PC-3 (cell line): ENCODE measurements at regions not wholly inside any gene's neighbourhood (a gene's known extent, or its start where the extent isn't known, plus 50 kb on each side); places are given as distances from the start of the nearest gene placed in this dataset.

Experiments used
- ATAC-seq: fragments of 200-7000 bp; cut with Tn5 transposase; 2 replicates; pipeline ENCODE4 v1.9.1; 2020; ENCODE audit warnings: mild to moderate bottlenecking, moderate library complexity
- BruUV-seq: library from RNA; stranded (reverse); fragments of 400-500 nt; replicated peaks from 2 replicates; lab custom pipeline; 2021; lab: Mats Ljungman, UMichigan
- CTCF ChIA-PET: fragments of 300-600 bp; sonication (Branson Sonifier 250); formaldehyde crosslinking; loops from one replicate; lab custom pipeline; 2022; ENCODE audit warnings: antibody characterized with exemption; lab: Charles Lee
- POLR2A ChIA-PET: fragments of 300-600 bp; sonication (Branson Sonifier 250); formaldehyde crosslinking; loops from one replicate; lab custom pipeline; 2022; ENCODE audit warnings: antibody characterized with exemption; ENCODE audit not compliant: unreplicated experiment; lab: Charles Lee
- DNase-seq: peaks from one replicate; pipeline ENCODE4 v3.0.0-alpha.2; 2015
- H2AFZ ChIP-seq: fragments of 300-600 bp; sonication (generic); 2 replicates; pipeline ENCODE4 v1.6.0; 2016; ENCODE audit warnings: antibody characterized with exemption, low read length
- H3F3A ChIP-seq: fragments of 300-600 bp; sonication (generic); one replicate; pipeline ENCODE4 v1.6.0; 2017; ENCODE audit warnings: antibody characterized with exemption, low read length, control low read depth, mild to moderate bottlenecking; ENCODE audit not compliant: unreplicated experiment
- H3K27ac ChIP-seq: fragments of 300-600 bp; sonication (generic); 2 replicates; pipeline ENCODE4 v1.5.1; 2016; ENCODE audit warnings: mild to moderate bottlenecking, low read length
- H3K27me3 ChIP-seq: fragments of 300-600 bp; sonication (generic); 2 replicates; pipeline ENCODE4 v1.6.1; 2016; ENCODE audit warnings: low read length, mixed read lengths
- H3K36me3 ChIP-seq: fragments of 300-600 bp; sonication (generic); 2 replicates; pipeline ENCODE4 v1.6.1; 2016; ENCODE audit warnings: low read depth, mixed run types, low read length, mixed read lengths
- H3K4me1 ChIP-seq: fragments of 300-600 bp; sonication (generic); 2 replicates; pipeline ENCODE4 v1.5.1; 2016; ENCODE audit warnings: low read length; ENCODE audit not compliant: insufficient read depth
- H3K4me2 ChIP-seq: fragments of 300-600 bp; sonication (generic); 2 replicates; pipeline ENCODE4 v1.6.0; 2016; ENCODE audit warnings: low read length
- H3K4me3 ChIP-seq: fragments of 300-600 bp; sonication (generic); 2 replicates; pipeline ENCODE4 v1.5.1; 2016; ENCODE audit warnings: mild to moderate bottlenecking, low read length, mixed read lengths
- H3K79me2 ChIP-seq: fragments of 300-600 bp; sonication (generic); 2 replicates; pipeline ENCODE4 v1.6.1; 2017; ENCODE audit warnings: low read length, mixed read lengths
- H3K9ac ChIP-seq: fragments of 300-600 bp; sonication (generic); 2 replicates; pipeline ENCODE4 v1.6.0; 2016; ENCODE audit warnings: mild to moderate bottlenecking, low read length
- H3K9me2 ChIP-seq: fragments of 300-600 bp; sonication (generic); replicated peaks from 2 replicates; pipeline ENCODE4 v1.6.1; 2016; ENCODE audit warnings: mixed run types, low read length, mixed read lengths
- H3K9me3 ChIP-seq: fragments of 300-600 bp; sonication (generic); 2 replicates; pipeline ENCODE4 v1.6.1; 2016; ENCODE audit warnings: low read length, mixed read lengths
- H4K20me1 ChIP-seq: fragments of 300-600 bp; sonication (generic); 2 replicates; pipeline ENCODE4 v1.6.1; 2016; ENCODE audit warnings: low read length, mixed read lengths
- CTCF ChIP-seq: fragments of 300-600 bp; sonication (generic); conservative IDR thresholded peaks from 2 replicates; pipeline ENCODE4 v1.5.1; 2017; ENCODE audit warnings: antibody characterized with exemption, low read depth, mild to moderate bottlenecking, low read length
- EZH2 ChIP-seq: fragments of 300-600 bp; sonication (generic); IDR thresholded peaks from one replicate; pipeline ENCODE4 v1.6.1; 2017; ENCODE audit warnings: antibody characterized with exemption, mild to moderate bottlenecking, low read length; ENCODE audit not compliant: unreplicated experiment
- EZH2phosphoT487 ChIP-seq: fragments of 300-600 bp; sonication (generic); IDR thresholded peaks from 2 replicates; pipeline ENCODE4 v1.6.1; 2018; ENCODE audit warnings: mild to moderate bottlenecking, antibody characterized with exemption, low read length, borderline replicate concordance
- intact Hi-C: fragments of 100-400 bp; cut with micrococcal nuclease; formaldehyde crosslinking; loops from 2 replicates; pipeline ENCODE4 v1.9.0; 2023

- Histone ChIP-seq H3K27me3 (no peaks in the 10 kb centered on the region), H3K36me3 (no peaks in the 10 kb centered on the region), H3K4me2 (no peak overlapping the region), H3K9me2 (no peaks in the 10 kb centered on the region), H3K79me2 (no peaks in the 10 kb centered on the region), H3K9ac (no peak overlapping the region), H3K9me3 (no peaks in the 10 kb centered on the region), H3K4me3 (no peak overlapping the region), H3K27ac (no peak overlapping the region), H2AFZ (no peak overlapping the region), H4K20me1 (no peaks in the 10 kb centered on the region), H3K4me1 (no peaks in the 10 kb centered on the region), H3F3A (no peaks in the 10 kb centered on the region)
- no TSS peak for BruUV-seq
- DNase-seq (no peak), ATAC-seq (no peak)
- ChIA-PET POLR2A (no interaction called here), CTCF (no interaction called here)
- intact Hi-C loops, result no loop called here
- no peak for TF ChIP-seq EZH2
- TF ChIP-seq CTCF, result no peak
- no peak for TF ChIP-seq EZH2phosphoT487
These were observed 103.6 kb upstream of the SPATA12 start for GRCh38 chr3:56956906-56957305.

GRCh38 chr3:56955492-56956111 lies 104.9 kb upstream of the SPATA12 start:
- CTCF ChIA-PET, result no interaction called here
- Histone ChIP-seq H3K4me3 (no peak overlapping the region), H3K79me2 (no peaks in the 10 kb centered on the region), H3K4me1 (no peaks in the 10 kb centered on the region), H4K20me1 (no peaks in the 10 kb centered on the region), H3K27me3 (no peaks in the 10 kb centered on the region), H3K4me2 (no peak overlapping the region), H3K9ac (no peak overlapping the region), H3K36me3 (no peaks in the 10 kb centered on the region), H2AFZ (no peak overlapping the region), H3K27ac (no peak overlapping the region), H3K9me2 (no peaks in the 10 kb centered on the region), H3F3A (no peaks in the 10 kb centered on the region), H3K9me3 (no peaks in the 10 kb centered on the region)
- TF ChIP-seq EZH2 (no peak), CTCF (no peak), EZH2phosphoT487 (no peak)
- ATAC-seq, result peak; percentile 53; the same call in 1 of the 2 replicates
- intact Hi-C loops, result no loop called here
- BruUV-seq, result no TSS peak
- no peak for DNase-seq
- POLR2A ChIA-PET, result no interaction called here

GRCh38 chr3:56954125-56954524 lies 106.3 kb upstream of the SPATA12 start:
- CTCF ChIA-PET, result no interaction called here

More at GRCh38 chr3:56954125-56954524, 106.3 kb upstream of the SPATA12 start:
- H3K4me2 ChIP-seq, result no peak overlapping the region
- no peaks in the 10 kb centered on the region for H3K79me2 ChIP-seq
- TF ChIP-seq EZH2 (no peak), CTCF (no peak), EZH2phosphoT487 (no peak)
- no peaks in the 10 kb centered on the region for H3F3A ChIP-seq
- POLR2A ChIA-PET, result interaction anchor here (0.6 kb wide), 1 partner anchor 78 kb away, joined by 4 read pairs; no protein-coding TSS in a partner anchor
- H3K4me3 ChIP-seq, result no peak overlapping the region
- no peaks in the 10 kb centered on the region for H3K9me3 ChIP-seq
- H3K9me2 ChIP-seq, result no peaks in the 10 kb centered on the region
- ATAC-seq (peak; percentile 24; the same call in 1 of the 2 replicates), DNase-seq (no peak)
- H3K27me3 ChIP-seq, result no peaks in the 10 kb centered on the region
- no TSS peak for BruUV-seq
- no peaks in the 10 kb centered on the region for H3K36me3 ChIP-seq
- H3K27ac ChIP-seq, result no peak overlapping the region
- H4K20me1 ChIP-seq, result no peaks in the 10 kb centered on the region
- H3K4me1 ChIP-seq, result no peaks in the 10 kb centered on the region
- H2AFZ ChIP-seq, result no peak overlapping the region
- no peak overlapping the region for H3K9ac ChIP-seq
- intact Hi-C loops, result no loop called here
